Right ventricle myocardium superior (tissue), 1 donor: ENCODE measurements at regions not wholly inside any gene's neighbourhood (a gene's known extent, or its start where the extent isn't known, plus 50 kb on each side); places are given as distances from the start of the nearest gene placed in this dataset.
"Not testable (repeated sequence)": the region's sequence is repeated elsewhere in the genome, so short reads cannot be mapped to it uniquely, and the experiment has no call there.

Source experiments
- ATAC-seq: fragments of 200-7000 bp; cut with Tn5 transposase; one replicate; pipeline ENCODE4 v1.9.1; 2020; ENCODE audit warnings: mild to moderate bottlenecking; ENCODE audit not compliant: poor library complexity
- DNase-seq: peaks from one replicate; pipeline ENCODE4 v3.0.0-alpha.2; 2020
- intact Hi-C: fragments of 100-400 bp; cut with DNase I; formaldehyde crosslinking; loops from one replicate; pipeline ENCODE4 v1.11.2; 2022
- donor health status: DM: no; HTN: yes; CAD: no; lungs with severe emphysema.

GRCh38 chr6:71360556-71361335 is 72.1 kb downstream of the OGFRL1 start:
- DNase-seq, intact Hi-C loops, ATAC-seq: not testable (repeated sequence)

GRCh38 chr6:71364889-71365542 is 76.4 kb downstream of the OGFRL1 start:
- ATAC-seq (peak; percentile 57), DNase-seq (no peak)
- intact Hi-C loops: no loop called here

GRCh38 chr6:71367756-71368155 is 79.1 kb downstream of the OGFRL1 start:
- ATAC-seq (no peak), DNase-seq (no peak)
- intact Hi-C loops: no loop called here

- DNase-seq (no peak), ATAC-seq (no peak)
- intact Hi-C loops: no loop called here
Measured at GRCh38 chr6:71368284-71368683, 79.7 kb downstream of the OGFRL1 start.

GRCh38 chr6:71371559-71371958 is 82.9 kb downstream of the OGFRL1 start:
- intact Hi-C loops: no loop called here
- no peak for ATAC-seq
- no peak for DNase-seq

GRCh38 chr6:71373943-71374342 is 85.3 kb downstream of the OGFRL1 start:
- no peak for ATAC-seq
- intact Hi-C loops: no loop called here
- no peak for DNase-seq

- ATAC-seq: no peak
- DNase-seq: no peak
- intact Hi-C loops: no loop called here
Measured at GRCh38 chr6:71375676-71376075, 87.1 kb downstream of the OGFRL1 start.

- DNase-seq: no peak
- no peak for ATAC-seq
- intact Hi-C loops: no loop called here
Measured at GRCh38 chr6:71376830-71377229, 88.2 kb downstream of the OGFRL1 start.

- DNase-seq (no peak), ATAC-seq (peak; percentile 12)
- intact Hi-C loops: no loop called here
Measured at GRCh38 chr6:71383476-71383875, 94.9 kb downstream of the OGFRL1 start.

- DNase-seq (no peak), ATAC-seq (no peak)
- intact Hi-C loops: no loop called here
Measured at GRCh38 chr6:71383901-71384489, 95.4 kb downstream of the OGFRL1 start.

- DNase-seq (no peak), ATAC-seq (no peak)
- intact Hi-C loops: loop anchor here (5.0 kb wide), 1 partner anchor 127 kb away; no protein-coding TSS in a partner anchor
Measured at GRCh38 chr6:71385111-71385822, 96.7 kb downstream of the OGFRL1 start.

- DNase-seq: no peak
- ATAC-seq: no peak
- intact Hi-C loops: loop anchor here (5.0 kb wide), 1 partner anchor 126 kb away; no protein-coding TSS in a partner anchor
Measured at GRCh38 chr6:71386215-71386614, 97.6 kb downstream of the OGFRL1 start.

- intact Hi-C loops: loop anchor here (5.0 kb wide), 1 partner anchor 125 kb away; no protein-coding TSS in a partner anchor
- ATAC-seq (no peak), DNase-seq (no peak)
Measured at GRCh38 chr6:71387179-71387578, 98.6 kb downstream of the OGFRL1 start.

- ATAC-seq (no peak), DNase-seq (no peak)
- intact Hi-C loops: loop anchor here (5.0 kb wide), 1 partner anchor 124 kb away; no protein-coding TSS in a partner anchor
Measured at GRCh38 chr6:71388068-71388744, 99.6 kb downstream of the OGFRL1 start.

GRCh38 chr6:71388856-71389527 is 100.4 kb downstream of the OGFRL1 start:
- intact Hi-C loops: loop anchor here (5.0 kb wide), 1 partner anchor 123 kb away; no protein-coding TSS in a partner anchor
- ATAC-seq: no peak
- no peak for DNase-seq

GRCh38 chr6:71391126-71391525 is 102.5 kb downstream of the OGFRL1 start:
- intact Hi-C loops: no loop called here
- ATAC-seq (no peak), DNase-seq (no peak)

- intact Hi-C loops: no loop called here
- ATAC-seq: no peak
- no peak for DNase-seq
Measured at GRCh38 chr6:71392276-71392675, 103.7 kb downstream of the OGFRL1 start.

- ATAC-seq (peak; percentile 50), DNase-seq (no peak)
- intact Hi-C loops: no loop called here
Measured at GRCh38 chr6:71393471-71393870, 104.9 kb downstream of the OGFRL1 start.
